Heart left ventricle (tissue), 13 donors: ENCODE measurements at regions not wholly inside any gene's neighbourhood (a gene's known extent, or its start where the extent isn't known, plus 50 kb on each side); places are given as distances from the start of the nearest gene placed in this dataset.

ENCODE experiments used
- POLR2A ChIP-seq, 2 donors: fragments of 450-650 bp; IDR thresholded peaks; one replicate each; pipeline ENCODE4 v1.6.1; 2017; ENCODE audit warnings: antibody characterized with exemption in 2 of 2, mild to moderate bottlenecking in 2 of 2, moderate library complexity in 2 of 2
- TF ChIP-seq, protein P1 (sequence below), 12 donors: fragments of 200-600 bp; sonication (generic) in 4 of 12; IDR thresholded peaks; one replicate each; pipeline versions ENCODE4 v1.5.0 to v1.8.0; 2018 to 2022; ENCODE audit warnings: antibody characterized with exemption in 12 of 12, mild to moderate bottlenecking in 5 of 12
- donor health status: ischemic (EF 13 %, LVEDD 7.1; RV severe dilation, severe dysfunction).
- donor health status: DM: no; HTN: yes; CAD: no.
- donor health status: DM: no; HTN: no; CAD: no.
- donor health status: ischemic (EF 25% LVEDD 6.9; RV normal size, moderate dysfunction).
- donor health status: ischemic (EF 25% LVEDD 5.7; RV mildly dilated, moderate dysfunction).
- donor health status: ischemic (EF 35%, LVEDD 5.7; RV mildly dilated, moderate dysfunction).
- donor health status: nonischemic (EF 11% LVEDD 7.7; RV severe dilation, severe dysfunction).
- donor health status: DM: yes; HTN: yes; CAD: no.
- donor health status: PGD.
- donor health status: ischemic (EF 29% LVEDD 5.4; RV normal size, mild dysfunction).
- donor health status: nonischemic (EF 23%, LVEDD 6.1; RV moderate dilation, normal function).

DNA sequence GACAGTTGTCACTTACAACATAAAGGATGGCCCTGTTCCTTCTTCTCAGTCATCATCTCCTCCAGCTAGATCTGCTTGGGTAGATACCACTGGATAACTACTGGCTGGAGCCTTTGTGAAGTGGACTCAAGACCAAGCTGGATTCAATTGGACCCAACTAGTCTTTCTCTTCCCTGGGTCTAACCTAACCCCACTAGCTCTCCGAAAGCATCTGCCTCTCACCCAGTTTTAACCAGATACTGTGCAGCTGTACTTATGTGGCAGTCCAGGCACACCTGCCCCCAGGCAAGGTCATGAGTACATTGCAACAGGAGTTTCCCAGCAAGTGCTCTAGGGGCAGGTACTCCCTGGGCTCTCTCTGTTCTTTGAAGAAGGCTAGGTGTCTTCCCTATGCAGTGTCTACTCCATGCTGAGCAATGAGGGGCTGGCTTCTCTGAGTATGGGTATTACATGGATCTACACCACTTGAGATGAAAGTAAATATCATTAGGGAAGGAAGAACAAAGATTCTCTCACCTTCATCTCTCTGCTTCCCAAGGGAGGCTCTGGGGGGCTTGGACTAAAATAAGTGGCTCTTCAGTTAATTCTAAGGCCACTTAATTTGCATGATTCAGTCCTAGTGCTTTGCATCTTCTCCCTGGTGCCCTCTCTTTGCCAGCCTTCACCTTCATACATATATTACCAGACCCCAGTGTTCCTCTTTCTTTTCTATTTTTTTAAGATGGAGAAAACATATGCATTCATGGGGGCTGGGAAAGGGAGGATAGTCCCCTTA is 236.1 kb downstream of the NXPE2 start:
- TF ChIP-seq, protein P1, sequence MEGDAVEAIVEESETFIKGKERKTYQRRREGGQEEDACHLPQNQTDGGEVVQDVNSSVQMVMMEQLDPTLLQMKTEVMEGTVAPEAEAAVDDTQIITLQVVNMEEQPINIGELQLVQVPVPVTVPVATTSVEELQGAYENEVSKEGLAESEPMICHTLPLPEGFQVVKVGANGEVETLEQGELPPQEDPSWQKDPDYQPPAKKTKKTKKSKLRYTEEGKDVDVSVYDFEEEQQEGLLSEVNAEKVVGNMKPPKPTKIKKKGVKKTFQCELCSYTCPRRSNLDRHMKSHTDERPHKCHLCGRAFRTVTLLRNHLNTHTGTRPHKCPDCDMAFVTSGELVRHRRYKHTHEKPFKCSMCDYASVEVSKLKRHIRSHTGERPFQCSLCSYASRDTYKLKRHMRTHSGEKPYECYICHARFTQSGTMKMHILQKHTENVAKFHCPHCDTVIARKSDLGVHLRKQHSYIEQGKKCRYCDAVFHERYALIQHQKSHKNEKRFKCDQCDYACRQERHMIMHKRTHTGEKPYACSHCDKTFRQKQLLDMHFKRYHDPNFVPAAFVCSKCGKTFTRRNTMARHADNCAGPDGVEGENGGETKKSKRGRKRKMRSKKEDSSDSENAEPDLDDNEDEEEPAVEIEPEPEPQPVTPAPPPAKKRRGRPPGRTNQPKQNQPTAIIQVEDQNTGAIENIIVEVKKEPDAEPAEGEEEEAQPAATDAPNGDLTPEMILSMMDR (IDR thresholded peaks at IDR 0.05): no peak
- TF ChIP-seq POLR2A (IDR thresholded peaks at IDR 0.05): no peak
